ENCODE measurements at regions not wholly inside any gene's neighbourhood (a gene's known extent, or its start where the extent isn't known, plus 50 kb on each side); places are given as distances from the start of the nearest gene placed in this dataset.

DNA sequence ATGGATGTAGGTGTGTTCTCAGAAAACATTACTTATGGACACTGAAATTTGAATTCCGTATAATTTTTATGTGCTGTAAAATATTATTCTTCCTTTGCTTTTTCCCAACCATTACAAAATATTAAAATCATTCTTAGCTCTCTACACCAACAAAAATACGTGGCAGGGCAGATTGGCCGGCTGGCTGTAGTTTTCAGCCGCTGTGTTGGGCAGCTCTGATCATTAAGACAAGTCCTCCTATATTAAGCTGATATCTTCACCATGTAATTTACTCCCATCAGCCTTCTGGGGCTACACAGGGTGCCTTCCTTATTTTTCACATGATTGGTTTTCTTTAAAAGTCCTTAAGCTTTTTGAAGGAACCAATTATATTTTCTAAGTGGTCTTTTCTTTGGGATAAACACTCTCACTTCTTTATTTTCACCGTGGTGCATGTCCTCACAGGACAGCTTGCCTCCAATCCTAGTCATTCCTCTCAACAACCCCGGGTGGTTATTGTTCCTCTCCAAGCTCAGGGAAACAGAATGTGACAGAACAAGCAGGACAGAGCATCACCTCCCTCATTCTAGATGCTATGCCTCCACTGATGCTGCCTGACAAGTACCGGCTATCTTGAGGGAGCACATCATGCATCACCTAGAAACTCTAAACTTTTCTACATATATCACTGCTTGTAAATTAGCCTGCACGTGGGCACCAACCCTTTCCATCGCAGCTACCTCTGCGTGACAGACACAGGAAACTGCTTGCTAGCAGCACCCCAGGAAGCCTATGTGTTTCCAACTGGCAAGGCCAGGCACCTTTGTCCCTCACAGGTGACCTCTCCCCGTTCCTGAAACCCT is 362.3 kb downstream of the MYCN start:
- peaks cover 8 to 9% of the 10 kb centered on the region in 2 donors for H3K27me3 Mint-ChIP-seq
- DNase-seq (no peak), ATAC-seq (replicated peaks) (no peak)
- peak overlapping the region in 1 of 2 donors; percentile 18 for H3K4me3 Mint-ChIP-seq
- H3K36me3 Mint-ChIP-seq (ENCODE audit: insufficient read depth), result no peaks in the 10 kb centered on the region
- H3K27ac Mint-ChIP-seq, result no peak overlapping the region
- H3K9me3 Mint-ChIP-seq, result peaks cover 5 to 17% of the 10 kb centered on the region in 2 donors
- H3K4me1 Mint-ChIP-seq (ENCODE audit: low read depth in 2 of 2), result peaks cover 0 to 4% of the 10 kb centered on the region in 2 donors

DNA sequence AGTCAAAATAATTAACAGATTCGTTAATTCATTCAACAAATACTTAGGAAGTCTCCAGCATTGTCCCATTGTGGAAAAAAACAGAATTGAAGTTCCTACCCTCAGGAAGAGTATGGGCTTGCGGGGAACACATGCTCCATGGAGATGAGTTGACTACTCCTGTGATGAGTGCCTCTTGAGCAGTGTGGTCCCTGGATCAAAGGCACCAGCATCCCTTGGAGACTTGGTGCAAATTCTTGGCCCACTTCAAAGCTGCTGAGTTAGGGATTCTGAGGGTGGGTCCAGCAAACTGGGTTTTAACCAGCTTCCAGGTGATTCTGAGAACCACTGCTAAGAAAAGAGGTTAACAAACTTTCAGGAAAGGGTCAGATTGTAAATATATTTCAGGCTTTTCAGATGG is 361.6 kb downstream of the MYCN start:
- peaks cover 8 to 9% of the 10 kb centered on the region in 2 donors for H3K27me3 Mint-ChIP-seq
- ATAC-seq (replicated peaks), result no peak

DNA sequence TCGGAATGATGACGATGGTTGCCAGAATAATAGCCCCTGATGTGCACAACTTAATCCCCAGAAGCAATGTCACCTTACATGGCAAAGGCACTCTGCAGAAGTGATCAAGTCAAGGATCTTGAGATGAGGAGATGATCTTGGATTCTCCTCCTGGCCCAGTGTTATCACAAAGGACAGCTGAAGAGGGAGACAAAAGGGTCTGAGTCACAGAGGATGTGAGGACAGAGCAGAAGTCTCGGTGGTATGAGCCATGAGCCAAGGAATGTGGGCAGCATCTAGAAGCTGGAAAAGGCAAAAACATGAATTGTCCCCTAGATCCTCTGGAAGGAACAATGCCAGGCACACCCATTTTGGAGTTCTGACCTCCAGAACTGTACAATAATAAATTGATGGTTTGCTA is 358.5 kb downstream of the MYCN start:
- Mint-ChIP-seq H3K4me1 (ENCODE audit: low read depth in 2 of 2) (peaks cover 0 to 4% of the 10 kb centered on the region in 2 donors), H3K36me3 (ENCODE audit: insufficient read depth) (no peaks in the 10 kb centered on the region), H3K4me3 (no peak overlapping the region), H3K9me3 (peaks cover 10 to 11% of the 10 kb centered on the region in 2 donors), H3K27me3 (peaks cover 7 to 8% of the 10 kb centered on the region in 2 donors), H3K27ac (no peak overlapping the region)
- ATAC-seq (replicated peaks) (no peak), DNase-seq (no peak)

More for the DNA sequence above, 361.6 kb downstream of the MYCN start:
- Mint-ChIP-seq H3K4me3 (no peak overlapping the region), H3K36me3 (ENCODE audit: insufficient read depth) (no peaks in the 10 kb centered on the region), H3K9me3 (peaks cover 5 to 17% of the 10 kb centered on the region in 2 donors), H3K27ac (no peak overlapping the region), H3K4me1 (ENCODE audit: low read depth in 2 of 2) (peaks cover 0 to 4% of the 10 kb centered on the region in 2 donors)
- no peak for DNase-seq

DNA sequence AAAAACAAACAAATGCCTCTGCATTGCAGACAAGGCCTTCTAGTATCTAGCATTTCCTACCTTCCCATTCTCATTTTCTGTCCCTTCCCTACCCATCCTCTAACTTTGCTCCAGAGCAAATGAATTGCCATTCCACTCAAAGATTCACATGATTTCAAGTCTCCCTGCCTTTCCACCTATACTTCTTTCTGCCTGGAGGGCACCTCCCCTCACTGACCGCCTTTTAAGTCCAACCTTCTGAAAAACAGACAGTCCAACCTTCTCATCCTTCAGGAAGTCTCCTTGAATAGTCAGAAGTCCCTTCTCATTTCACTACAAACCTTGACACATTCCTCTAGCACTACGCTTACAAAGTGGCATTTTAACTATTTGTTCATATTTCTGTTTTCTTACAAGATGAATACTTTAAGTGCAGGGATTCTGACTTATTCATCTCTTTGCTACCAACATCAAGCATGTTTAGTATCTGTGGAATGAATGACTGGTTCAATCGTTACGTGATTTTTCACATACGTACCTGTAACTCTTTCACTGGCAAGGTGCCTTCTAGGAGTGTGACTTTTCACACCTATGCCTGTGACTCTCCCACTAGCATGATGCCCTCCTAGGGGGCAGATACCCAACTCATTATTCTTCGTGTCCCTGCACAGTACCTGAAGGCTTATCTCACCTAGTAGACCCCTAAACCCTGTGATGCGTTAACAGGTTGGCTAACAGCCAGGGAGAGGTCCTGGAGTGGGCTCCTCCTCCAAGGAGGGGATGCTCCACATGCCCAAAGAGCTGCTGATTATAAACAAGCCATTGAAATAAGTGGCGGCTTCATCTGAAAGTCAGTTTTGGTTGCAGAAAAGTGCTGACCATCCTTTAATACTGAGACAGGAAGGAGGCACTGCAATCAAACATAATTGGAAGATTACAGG is 356.2 kb downstream of the MYCN start:
- H3K27ac Mint-ChIP-seq, result no peak overlapping the region
- H3K36me3 Mint-ChIP-seq (ENCODE audit: insufficient read depth), result no peaks in the 10 kb centered on the region
- no peak for ATAC-seq (replicated peaks)
- H3K4me3 Mint-ChIP-seq, result no peak overlapping the region
- no peaks in the 10 kb centered on the region for H3K27me3 Mint-ChIP-seq
- H3K9me3 Mint-ChIP-seq, result peaks cover 0 to 7% of the 10 kb centered on the region in 2 donors
- no peak for DNase-seq
- H3K4me1 Mint-ChIP-seq (ENCODE audit: low read depth in 2 of 2), result no peaks in the 10 kb centered on the region

DNA sequence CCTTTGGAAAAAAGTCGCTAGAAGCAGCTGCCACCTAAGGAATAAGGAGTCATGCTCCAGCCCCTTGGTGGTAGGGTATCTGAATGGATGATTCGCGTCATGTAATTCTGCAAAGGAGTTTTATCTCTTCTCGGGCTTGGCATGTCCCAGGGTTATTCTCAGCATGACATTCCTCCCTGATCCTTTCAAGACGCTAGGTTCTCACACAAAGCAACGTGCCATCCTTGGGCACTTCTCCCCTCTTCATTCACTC is 355.6 kb downstream of the MYCN start:
- no peak overlapping the region for H3K4me3 Mint-ChIP-seq
- H3K36me3 Mint-ChIP-seq (ENCODE audit: insufficient read depth), result no peaks in the 10 kb centered on the region
- no peaks in the 10 kb centered on the region for H3K4me1 Mint-ChIP-seq (ENCODE audit: low read depth in 2 of 2)
- no peaks in the 10 kb centered on the region for H3K27me3 Mint-ChIP-seq
- no peak overlapping the region for H3K27ac Mint-ChIP-seq
- ATAC-seq (replicated peaks) (no peak), DNase-seq (no peak)
- H3K9me3 Mint-ChIP-seq, result peaks cover 0 to 7% of the 10 kb centered on the region in 2 donors

DNA sequence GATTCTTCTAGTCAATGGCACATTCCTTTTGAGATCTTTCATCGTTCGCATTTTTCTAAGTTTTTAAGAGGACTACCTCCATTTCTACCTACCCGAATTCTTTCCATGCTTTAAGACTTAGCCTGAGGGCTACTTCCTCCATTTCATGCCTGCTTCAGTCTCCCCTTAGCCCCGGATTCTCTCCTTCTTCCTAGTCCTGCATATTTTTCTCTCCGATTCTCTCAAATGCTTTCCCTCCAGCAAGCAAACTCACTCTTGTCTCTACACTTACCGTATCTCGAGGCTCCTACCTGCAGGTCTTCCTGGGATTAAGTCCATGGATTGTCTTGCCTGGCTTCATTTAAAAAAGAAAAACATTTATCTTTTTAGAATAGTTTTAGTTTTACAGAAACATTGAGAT is 354.4 kb downstream of the MYCN start:
- no peak overlapping the region for H3K27ac Mint-ChIP-seq
- no peaks in the 10 kb centered on the region for H3K27me3 Mint-ChIP-seq
- no peaks in the 10 kb centered on the region for H3K36me3 Mint-ChIP-seq (ENCODE audit: insufficient read depth)
- no peak for ATAC-seq (replicated peaks)
- no peaks in the 10 kb centered on the region for H3K4me1 Mint-ChIP-seq (ENCODE audit: low read depth in 2 of 2)
- no peak overlapping the region for H3K4me3 Mint-ChIP-seq
- H3K9me3 Mint-ChIP-seq, result peaks cover 0 to 7% of the 10 kb centered on the region in 2 donors
- no peak for DNase-seq

DNA sequence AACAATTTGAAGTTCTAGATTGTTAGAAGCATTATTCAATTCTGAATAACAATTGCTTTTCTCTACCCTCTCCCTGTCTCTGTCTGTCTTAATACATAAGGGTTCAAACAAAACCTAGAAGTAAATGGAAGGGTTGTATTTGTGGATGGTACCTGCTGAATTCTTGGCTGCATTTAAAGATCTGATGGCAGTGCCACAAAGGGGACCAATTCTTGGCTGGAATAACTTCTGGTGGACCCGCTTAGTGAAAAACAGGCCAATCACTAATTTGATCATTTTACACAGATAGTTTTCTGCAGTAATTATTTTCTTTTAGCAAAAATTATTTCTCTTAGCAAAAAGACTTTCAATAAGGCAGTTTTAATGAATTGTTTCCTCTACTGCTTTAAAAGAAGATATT is 353.5 kb downstream of the MYCN start:
- DNase-seq (no peak), ATAC-seq (replicated peaks) (no peak)
- no peaks in the 10 kb centered on the region for H3K4me1 Mint-ChIP-seq (ENCODE audit: low read depth in 2 of 2)
- H3K27me3 Mint-ChIP-seq, result no peaks in the 10 kb centered on the region
- H3K27ac Mint-ChIP-seq, result no peak overlapping the region
- no peaks in the 10 kb centered on the region for H3K36me3 Mint-ChIP-seq (ENCODE audit: insufficient read depth)
- no peak overlapping the region for H3K4me3 Mint-ChIP-seq
- peaks cover 0 to 7% of the 10 kb centered on the region in 2 donors for H3K9me3 Mint-ChIP-seq

DNA sequence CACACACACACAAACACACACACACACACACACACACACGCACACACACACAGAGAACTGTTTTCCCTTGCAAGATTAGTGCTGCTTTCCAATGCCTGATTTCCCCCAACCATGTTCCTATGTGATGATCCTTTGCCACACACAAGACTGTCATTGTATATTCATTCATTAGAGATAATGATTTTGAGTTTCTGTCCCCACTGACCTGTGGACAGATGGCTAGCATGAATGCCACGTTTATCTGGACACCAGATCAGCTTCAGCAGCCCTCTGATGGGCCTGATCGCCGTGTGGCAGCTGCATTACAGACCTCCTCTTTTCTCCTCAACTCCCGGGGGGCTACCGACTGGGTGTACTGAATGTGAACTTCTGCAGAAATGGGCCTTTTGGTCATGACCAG is 353.0 kb downstream of the MYCN start:
- no peak overlapping the region for H3K4me3 Mint-ChIP-seq
- H3K9me3 Mint-ChIP-seq, result peaks cover 0 to 7% of the 10 kb centered on the region in 2 donors
- no peak for DNase-seq
- no peaks in the 10 kb centered on the region for H3K4me1 Mint-ChIP-seq (ENCODE audit: low read depth in 2 of 2)
- ATAC-seq (replicated peaks), result no peak
- H3K36me3 Mint-ChIP-seq (ENCODE audit: insufficient read depth), result no peaks in the 10 kb centered on the region
- H3K27me3 Mint-ChIP-seq, result no peaks in the 10 kb centered on the region
- no peak overlapping the region for H3K27ac Mint-ChIP-seq

DNA sequence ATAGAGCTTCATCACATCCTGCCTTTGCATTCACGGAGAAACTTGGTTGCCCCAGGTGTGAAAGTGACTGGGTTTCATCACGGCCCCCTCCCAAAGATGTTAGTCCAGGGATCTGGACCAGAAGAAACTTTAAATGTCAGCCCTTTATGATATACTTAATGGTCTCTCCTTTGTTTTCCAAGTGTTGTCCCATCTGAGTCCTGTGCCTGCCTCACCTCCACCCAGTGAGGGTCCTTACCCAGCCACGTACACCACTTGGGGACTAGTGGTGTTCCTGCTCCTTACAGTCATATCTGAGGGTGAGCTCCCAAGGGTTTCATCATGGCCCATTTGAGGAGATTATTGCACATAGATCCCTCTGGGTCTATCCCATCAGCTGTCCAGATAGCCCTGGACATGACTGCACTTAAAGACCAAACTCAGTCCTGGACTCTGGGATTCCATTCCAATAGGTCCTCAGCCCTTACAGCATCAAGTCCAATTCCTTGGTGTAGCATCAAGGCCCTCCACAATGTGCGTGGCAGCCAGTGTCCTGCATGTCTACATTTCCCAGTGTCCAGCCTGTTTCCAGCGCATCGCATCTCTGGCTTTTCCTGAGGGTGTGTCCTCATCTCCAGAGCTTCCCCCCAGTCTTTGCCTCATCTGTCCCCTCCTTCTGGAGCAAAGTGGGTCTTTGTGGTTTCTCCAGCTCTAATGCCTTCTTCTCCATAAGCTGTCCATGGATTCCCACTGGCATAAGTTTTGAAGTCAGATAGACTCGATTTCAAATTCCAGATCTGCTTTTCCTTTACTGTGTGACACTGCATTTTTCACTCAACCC is 351.6 kb downstream of the MYCN start:
- Mint-ChIP-seq H3K27ac (no peak overlapping the region), H3K4me1 (ENCODE audit: low read depth in 2 of 2) (no peaks in the 10 kb centered on the region), H3K9me3 (peaks cover 0 to 5% of the 10 kb centered on the region in 2 donors), H3K27me3 (no peaks in the 10 kb centered on the region), H3K4me3 (no peak overlapping the region), H3K36me3 (ENCODE audit: insufficient read depth) (no peaks in the 10 kb centered on the region)
- ATAC-seq (replicated peaks) (no peak), DNase-seq (no peak)

DNA sequence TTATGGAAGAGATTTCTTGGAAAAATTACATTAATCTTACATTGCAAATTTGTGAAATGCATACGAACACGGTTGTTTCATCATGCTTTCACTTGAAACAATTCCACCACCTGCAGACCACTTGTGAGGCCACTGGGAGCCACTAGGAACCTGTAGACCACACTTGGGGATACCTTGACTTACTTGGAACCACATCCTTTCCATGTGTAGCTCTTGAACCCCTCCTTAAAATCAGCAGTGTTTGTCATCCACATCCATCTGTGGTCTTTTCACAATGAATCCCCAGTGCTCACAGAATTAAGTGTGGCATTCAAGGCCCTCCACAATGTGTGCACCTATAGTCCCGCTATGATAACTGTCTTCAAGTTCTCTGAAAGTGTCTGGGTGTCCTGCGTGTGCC is 350.9 kb downstream of the MYCN start:
- ATAC-seq (replicated peaks) (no peak), DNase-seq (no peak)
- Mint-ChIP-seq H3K27me3 (no peaks in the 10 kb centered on the region), H3K36me3 (ENCODE audit: insufficient read depth) (no peaks in the 10 kb centered on the region), H3K4me1 (ENCODE audit: low read depth in 2 of 2) (no peaks in the 10 kb centered on the region), H3K4me3 (no peak overlapping the region), H3K9me3 (peaks cover 0 to 2% of the 10 kb centered on the region in 2 donors), H3K27ac (no peak overlapping the region)

DNA sequence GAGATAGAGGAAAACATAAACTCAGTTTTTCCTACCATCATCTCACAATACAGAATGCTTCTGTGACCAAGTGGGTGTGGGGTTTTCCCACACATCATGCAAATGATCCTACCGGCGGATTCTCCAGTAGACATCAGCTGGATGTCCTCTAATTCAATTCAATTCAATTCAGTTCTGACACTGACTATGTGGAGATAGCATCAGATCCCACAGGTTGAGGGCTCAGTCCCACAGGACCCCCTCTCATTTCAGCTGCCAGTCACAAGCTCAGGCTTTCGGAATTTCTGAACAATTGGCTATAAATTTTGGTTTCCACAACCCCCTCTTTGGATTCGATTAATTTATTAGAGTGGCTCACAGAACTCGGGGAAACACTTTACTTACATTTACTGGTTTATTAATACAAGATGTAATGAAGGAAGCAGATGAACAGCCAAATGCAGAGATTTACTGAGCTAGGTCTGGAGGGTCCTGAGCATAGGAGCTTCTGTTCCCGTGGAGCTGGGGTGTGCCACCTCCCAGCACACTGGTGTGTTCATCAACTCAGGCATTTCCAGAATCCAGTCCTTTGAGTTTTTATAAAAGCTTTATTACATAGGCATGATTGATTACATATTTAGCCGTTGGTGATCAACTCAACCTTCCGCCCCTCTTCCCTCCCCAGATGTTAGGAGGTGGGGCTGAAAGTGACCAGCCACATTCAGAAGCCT is 350.1 kb downstream of the MYCN start:
- H3K4me3 Mint-ChIP-seq, result no peak overlapping the region
- H3K4me1 Mint-ChIP-seq (ENCODE audit: low read depth in 2 of 2), result no peaks in the 10 kb centered on the region
- DNase-seq (no peak), ATAC-seq (replicated peaks) (no peak)
- no peaks in the 10 kb centered on the region for H3K27me3 Mint-ChIP-seq
- H3K9me3 Mint-ChIP-seq, result no peaks in the 10 kb centered on the region
- no peaks in the 10 kb centered on the region for H3K36me3 Mint-ChIP-seq (ENCODE audit: insufficient read depth)
- no peak overlapping the region for H3K27ac Mint-ChIP-seq

DNA sequence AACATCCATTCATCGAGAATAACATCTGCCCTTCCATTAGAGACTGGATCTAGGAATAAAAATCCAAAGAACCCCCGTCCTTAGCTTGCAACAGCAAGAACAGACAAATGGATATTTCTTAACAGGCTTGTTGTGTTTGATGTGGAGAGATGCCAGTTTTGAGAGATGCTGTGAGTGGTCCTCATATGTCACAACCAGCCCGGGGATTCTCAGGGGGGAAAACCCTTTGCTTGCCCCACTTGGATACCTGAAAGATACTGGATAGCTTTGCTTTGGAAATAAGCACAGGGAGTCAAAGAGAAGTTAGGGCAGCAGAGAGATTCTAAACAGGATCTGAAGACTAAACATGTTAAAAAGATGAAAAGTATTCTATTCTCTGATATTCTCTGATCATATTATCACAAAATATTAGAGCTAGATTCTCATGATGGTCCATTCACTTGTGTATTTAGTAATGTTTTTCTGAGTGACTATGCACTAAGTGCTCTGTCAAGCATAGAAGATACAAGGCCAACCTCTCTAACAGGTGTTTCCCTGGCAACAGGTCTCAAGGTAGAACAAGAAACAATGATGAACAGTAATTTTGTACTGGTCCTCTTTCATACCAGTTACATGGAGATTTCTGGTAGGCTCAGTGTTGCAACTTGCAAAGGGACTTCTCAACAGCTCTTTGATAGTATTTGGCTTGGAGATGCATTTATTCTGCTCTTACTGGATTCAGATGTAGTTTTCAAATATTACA is 348.2 kb downstream of the MYCN start:
- Mint-ChIP-seq H3K27ac (no peak overlapping the region), H3K36me3 (ENCODE audit: insufficient read depth) (no peaks in the 10 kb centered on the region), H3K9me3 (no peaks in the 10 kb centered on the region), H3K27me3 (no peaks in the 10 kb centered on the region), H3K4me1 (ENCODE audit: low read depth in 2 of 2) (no peaks in the 10 kb centered on the region), H3K4me3 (no peak overlapping the region)
- DNase-seq, result no peak
- ATAC-seq (replicated peaks), result no peak

Data from effector memory CD8-positive, alpha-beta T cell (primary cell).